ENCODE measurements at regions not wholly inside any gene's neighbourhood (a gene's known extent, or its start where the extent isn't known, plus 50 kb on each side); places are given as distances from the start of the nearest gene placed in this dataset.
"Not testable (repeated sequence)": the region's sequence is repeated elsewhere in the genome, so short reads cannot be mapped to it uniquely, and the experiment has no call there.

DNA sequence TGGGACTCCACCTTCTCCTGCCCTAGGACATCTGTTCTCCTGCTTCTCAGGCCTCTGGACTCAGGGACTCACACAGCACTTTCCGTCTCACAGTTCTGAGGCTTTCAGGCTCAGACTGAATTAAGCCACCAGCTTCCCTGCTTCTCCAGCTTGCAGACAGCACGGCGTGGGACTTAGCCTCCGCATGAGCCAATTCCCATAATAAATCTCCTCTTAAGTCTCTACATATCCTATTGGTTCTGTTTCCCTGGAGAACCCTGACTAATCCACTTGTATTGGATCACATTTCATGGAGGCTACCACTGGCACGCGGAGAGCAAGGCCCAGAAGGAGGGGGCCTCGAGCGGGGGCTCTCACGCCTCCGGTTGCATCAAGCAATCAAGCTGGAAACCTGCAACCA lies 1313.6 kb downstream of the TBC1D22A start:
- no peak for DNase-seq

DNA sequence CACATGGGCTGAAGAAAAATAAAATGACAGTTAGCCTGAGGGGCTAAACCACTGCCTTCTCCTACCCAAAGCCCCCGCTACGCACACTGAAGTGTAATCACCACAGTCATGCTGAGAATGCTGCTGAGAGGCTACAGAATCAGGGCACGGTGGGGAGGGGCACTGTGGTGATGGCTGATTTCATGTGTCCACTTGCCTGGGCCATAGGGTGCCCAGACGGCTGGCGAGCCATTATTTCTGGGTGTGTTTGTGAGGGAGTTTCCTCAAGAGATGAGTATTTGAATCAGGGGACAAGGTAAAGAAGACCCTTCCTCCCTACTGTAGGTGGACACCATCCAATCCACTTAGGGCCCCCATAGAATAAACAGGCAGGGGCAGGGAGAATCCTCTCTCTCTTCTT lies 1313.2 kb downstream of the TBC1D22A start:
- DNase-seq, result no peak

DNA sequence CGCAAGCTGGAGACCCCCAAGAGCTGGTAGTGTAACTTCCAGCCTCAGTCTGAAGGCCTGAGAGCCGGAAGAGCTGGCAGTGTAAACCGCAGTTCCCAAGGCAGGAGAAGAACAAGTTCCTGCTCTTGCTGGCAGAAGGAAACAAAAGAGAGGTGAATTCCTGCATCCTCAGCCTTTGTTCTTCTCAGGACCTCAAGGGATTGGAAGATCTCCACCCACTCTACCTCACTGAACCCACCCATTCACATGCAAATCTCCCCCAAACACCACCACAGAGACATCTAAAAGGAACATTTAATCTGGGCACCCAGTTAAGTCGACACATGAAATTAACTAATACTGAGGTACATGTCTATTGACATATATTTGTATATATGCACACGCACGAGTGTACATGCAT lies 1310.3 kb downstream of the TBC1D22A start:
- DNase-seq, result no peak

DNA sequence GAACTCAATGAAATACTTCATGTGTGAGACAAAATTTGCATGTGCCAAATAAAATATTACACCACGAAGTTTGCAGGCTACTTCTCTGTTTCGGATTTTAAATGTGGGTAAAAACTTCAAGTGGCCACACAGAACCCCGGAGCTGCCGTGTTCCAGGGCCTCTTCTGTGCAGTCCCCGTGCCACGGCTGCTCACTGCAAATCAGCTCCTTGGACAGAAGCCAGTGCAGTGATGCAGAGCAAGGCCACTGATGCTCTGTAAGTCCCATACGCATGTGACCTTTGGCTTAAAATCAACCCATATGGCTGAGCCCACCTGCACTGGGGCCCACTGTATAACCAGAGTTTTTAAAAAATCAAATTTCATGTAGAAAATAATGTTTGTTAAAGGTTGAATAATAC lies 1309.4 kb downstream of the TBC1D22A start:
- DNase-seq, result no peak

DNA sequence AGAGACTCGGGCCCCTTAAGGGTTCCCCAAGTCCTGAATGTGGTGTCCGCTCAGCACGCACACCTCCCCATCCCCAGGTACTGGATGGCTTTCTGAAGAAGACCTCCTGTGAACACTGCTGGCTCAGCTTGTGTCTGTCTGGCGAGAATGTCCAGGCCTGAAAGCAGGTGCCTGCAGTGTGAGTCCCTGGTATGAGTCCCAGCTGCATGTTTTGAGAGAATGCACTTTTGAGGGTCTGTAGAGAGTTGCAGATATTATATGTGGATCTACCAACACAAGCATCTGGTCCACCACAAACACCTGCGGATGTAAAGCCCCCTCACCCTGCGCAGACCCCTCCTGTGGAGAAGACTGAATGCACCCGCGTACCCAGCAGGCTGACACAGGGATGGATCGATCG lies 1308.9 kb downstream of the TBC1D22A start:
- no peak for DNase-seq

DNA sequence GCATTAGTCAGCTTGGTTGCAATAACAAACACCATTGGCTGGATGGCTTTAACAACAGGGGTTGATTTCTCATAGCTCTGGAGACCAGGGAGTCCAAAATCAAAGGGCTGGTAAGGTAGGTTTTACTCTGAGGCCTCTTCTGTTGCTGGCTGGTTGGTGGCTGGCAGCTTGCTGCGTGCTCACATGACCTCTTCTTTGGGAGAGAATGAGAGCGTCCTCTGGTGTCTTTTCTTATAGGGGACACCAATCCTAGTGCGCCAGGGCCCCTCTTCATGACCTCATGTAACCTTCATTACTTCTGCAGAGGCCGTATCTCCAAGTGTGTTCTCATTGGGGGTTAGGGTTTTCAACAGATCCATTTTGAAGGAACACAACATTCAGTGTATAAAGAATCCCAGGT lies 1308.3 kb downstream of the TBC1D22A start:
- no peak for DNase-seq

DNA sequence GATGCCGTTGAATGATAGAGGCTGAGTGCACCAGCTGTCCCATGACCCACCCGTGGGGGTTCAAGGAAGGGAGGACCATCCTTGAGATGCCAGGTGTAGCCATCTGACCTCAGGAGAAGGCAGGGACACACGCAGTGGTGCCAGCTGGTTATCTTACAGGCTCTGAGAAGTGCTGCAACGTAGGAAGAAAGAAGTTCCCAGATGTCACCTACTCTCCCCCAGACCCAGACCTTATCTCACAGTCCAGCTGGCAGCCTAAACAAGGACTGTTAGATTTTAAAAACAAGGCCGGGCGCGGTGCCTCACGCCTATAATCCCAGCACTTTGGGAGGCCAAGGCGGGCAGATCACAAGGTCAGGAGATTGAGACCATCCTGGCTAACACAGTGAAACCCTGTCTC lies 1307.6 kb downstream of the TBC1D22A start:
- no peak for DNase-seq

DNA sequence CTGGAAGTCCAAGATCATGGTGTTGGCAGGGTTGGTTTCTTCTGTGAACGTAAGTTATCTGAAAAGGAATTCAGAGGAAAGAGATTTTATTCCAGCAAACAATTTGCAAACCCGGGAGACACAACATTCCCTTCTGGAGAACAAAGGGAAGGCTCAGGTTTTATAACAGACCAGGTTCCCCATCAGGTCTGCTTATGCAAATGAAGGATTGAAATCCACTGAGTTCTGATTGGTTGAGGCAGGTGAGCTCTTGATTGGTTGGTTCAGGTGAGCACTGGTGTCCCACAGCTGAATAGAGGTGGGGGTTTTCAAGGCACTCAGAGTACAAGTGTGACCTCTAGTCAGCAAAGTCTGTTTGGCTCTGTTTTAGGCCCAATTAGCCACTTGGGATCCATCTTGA lies 1306.8 kb downstream of the TBC1D22A start:
- DNase-seq, result no peak

DNA sequence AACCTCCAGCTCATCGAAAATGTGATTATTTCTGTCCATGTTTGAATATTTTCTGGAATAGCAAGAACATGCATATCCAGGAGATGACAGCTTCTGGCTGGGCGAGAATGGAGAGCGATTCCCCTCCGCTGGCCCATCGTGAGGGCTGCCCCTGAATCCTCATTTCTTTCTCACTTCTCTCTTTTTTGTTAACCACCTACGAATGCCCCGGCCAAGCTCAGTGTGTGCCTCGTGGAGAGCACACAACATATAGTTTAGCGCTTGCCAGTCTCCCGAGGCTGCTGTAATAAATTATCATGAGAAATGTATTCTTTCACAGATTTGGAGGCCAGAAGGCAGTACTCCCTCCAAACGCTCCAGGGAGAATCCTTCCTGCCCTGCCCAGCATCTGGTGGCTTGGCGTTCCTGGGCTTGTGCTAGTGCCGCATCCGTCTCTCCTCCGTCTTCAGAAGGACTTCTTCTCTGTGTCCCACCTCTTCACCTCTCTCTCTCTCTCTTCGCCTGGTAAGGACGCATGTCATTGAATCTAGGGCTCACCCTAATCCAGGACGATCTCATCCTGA lies 1306.0 kb downstream of the TBC1D22A start:
- DNase-seq, result no peak

DNA sequence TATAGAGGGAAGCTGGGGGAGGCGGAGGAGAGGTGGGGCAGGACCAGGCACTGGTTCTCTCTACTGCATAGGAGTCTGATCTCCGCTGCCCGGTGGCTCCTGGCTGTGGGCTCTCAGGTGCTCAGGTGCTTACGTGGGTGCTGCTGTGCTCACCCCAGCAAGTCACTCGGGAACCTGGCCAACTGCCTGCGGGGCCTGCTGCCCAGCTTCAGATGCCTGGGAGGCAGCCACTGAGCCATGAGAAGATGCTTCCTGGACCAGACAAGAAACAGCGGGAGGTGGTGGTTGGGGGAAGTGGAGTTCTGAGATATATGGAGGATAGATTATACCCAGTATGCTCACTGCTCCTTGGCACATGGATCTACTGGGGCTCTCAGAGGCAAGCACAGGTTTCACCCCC lies 1303.4 kb downstream of the TBC1D22A start:
- no peak for DNase-seq

DNA sequence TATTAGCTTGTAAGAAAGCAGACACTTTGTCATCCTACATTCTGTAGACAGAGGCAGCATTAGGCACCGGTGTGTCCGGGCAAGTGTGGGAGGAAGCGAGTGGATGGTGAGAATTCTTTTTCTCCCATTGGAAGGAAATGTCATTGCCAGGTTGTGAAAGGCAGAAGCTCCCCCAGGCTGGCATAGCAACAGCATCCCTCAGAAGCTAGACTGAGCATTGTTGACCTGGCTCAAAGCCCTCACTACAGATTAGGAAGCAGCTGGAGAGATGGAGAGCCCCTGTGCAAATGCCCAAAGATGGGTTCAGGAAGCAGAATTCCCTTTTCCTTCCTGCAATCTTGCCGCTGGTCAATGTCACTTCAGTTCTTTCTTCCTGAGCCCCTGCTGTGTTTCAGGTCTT lies 1299.3 kb downstream of the TBC1D22A start:
- DNase-seq, result no peak

DNA sequence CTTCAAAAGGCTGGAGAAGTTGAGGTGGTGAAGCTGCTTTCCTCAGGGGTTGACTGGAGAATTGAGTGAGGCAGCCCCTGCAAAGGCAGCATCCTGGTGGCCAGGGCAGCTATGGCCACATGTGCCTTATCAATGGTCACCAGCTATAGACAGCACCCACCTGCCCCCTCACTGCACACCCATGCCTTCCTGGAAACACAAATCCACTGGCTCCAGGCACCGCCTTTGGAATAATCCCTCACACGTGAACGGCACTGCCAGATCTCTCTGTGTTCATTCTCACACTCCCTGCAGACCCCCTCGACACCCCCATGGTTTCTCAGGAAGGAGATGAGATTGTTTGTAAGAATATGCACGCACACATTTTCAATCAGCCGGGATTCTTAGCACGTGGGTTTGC lies 1297.8 kb downstream of the TBC1D22A start:
- DNase-seq, result no peak

DNA sequence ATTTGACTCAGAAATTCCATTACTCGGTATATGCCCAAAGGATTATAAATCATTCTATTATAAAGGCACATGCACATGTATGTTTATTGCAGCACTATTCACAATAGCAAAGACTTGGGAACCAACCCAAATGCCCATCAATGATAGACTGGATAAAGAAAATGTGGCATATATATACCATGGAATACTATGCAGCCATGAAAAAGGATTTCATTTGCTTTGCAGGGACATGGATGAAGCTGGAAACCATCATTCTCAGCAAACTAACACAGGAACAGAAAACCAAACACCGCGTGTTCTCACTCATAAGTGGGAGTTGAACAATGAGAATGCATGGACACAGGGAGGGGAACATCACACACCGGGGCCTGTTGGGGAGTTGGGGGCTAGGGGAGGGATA lies 1297.1 kb downstream of the TBC1D22A start:
- not testable (repeated sequence) for DNase-seq

DNA sequence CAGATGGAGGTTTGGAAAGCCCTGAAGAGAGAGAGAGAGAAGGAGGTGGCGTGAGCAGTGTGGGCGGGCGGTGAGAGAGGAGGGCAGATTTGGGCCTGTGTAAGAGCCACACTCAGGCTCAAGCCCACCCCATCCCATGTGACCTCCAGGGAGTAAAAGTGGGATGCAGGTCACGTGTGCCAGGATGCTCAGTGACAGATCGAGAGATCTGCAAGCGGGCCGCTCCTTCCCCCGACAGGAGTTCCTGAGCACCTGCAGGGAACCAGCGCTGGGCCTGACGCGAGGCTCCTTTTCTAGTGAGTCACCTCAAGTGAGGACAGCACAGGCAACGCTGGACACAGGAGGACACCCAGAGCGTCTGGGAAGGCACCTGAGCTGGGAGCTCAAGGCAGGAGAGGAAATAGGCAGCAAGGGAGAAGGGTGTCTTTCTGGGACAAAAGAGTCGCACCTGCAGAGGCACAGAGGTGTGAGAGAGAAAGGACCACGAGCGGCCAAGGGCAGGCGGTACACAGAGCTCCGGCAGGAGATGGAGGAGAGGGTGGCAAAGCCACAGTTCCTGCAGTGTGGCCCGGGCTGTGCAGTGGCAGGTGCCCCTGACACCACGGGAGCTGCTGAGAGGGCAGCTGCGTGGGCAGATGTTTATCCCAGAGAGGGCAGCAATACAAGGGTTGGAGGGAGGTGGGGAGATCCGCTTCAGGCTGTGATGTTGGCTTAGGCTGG lies 1294.8 kb downstream of the TBC1D22A start:
- DNase-seq, result no peak

DNA sequence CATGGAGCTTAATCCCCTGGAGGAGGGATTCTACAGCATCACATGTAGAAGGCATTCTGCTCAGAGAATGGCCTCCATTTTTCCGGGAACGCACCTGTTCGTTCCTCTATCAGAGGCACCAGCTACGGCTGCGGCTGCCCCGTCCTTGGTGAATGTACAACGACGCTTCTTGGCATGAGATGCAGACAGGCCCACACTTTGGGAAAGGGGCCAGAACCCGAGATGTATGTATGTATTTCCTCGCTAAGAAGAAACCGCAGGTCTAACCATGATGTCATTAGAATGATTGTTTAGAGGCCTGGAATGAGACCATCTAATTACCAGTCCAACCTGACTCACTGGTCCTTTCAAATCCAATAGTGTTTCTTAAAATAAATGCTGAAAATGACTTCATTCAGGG lies 1293.4 kb downstream of the TBC1D22A start:
- DNase-seq, result no peak

DNA sequence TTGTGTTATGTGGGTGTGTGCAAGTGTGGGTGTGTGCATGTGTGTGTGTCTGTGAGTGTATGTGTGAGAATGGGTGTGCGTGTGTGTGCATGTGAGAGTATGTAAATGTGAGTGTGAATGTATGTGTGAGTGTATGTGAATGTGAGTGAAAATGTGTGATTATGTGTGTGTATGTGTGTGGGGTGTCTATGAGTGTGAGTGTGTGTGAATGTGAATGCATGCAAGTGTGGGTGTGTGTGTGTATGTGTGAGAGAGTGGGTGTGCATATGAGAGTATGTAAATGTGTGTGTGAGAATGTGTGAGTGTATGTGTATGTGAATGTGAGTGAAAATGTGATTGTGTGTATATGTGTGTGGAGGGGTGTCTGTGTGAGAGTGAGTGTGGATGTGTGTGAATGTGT lies 1292.7 kb downstream of the TBC1D22A start:
- no peak for DNase-seq

DNA sequence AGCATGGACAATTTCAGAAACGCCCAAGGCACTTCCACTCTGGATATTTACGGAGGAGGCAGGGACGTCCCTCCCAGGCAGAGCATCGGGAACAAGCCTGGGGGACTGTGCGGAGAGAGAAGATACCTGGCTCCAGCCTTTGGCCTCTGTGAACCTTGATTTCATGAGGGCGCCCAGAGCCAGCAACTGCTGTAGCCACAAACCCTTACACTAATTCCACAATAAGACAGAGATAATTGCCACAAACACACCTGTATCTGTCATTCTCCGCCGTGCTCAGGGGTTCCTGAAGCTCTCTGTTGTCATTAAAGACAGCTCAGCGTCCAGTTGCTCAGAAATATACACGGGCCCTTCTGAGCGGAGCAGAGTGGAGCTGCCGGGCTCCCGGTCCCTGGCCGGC lies 1292.1 kb downstream of the TBC1D22A start:
- DNase-seq, result no peak

DNA sequence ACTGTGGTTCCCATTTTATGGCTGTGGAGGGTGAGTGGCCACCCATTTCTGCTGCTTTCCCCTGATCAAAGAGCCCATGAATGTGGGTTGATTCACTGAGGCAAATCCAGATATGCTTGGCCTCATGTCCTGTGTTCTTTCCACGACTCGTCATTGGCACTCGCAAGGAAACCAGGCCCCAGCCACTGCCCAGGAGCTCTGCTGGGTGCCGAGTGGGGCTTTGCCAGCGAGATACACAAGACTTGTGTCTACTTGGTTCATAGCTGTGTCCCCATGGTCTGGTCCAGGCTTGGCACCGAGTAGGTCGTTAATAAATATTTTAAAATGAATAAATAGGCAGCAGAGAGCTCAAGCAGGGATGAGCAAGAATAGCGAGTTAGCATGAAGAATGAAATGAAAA lies 1291.5 kb downstream of the TBC1D22A start:
- no peak for DNase-seq

DNA sequence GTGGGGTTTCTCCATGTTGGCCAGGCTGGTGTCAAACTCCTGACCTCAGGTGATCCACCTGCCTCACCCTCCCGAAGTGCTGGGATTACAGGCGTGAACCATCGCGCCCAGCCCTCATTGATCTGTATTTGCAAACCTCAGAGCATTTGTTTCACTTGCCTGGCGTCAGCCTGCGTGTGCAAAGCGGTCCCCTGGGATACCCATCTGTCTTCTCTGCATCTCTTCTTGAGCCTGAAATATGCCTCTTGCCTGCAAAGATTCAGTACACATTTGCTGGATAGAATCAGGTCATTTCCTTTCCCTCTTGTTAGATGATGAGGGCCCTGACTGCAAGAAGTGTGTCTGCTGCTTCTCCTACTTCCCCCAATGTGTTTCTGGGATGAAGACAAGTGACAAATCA lies 1291.0 kb downstream of the TBC1D22A start:
- DNase-seq, result no peak

DNA sequence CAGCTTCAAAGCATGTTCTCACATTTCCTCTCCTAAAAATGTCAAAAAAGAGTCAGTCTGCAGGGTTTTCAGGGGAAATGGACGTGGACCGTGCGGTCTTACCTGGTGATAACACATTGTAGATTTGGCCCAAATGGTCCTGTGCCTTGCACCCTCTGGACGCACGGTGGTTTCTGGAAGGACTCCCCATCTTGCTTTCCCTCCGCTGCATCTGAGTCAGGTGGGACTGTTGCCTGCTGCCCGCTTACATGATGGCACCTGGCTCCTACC lies 1290.1 kb downstream of the TBC1D22A start:
- DNase-seq, result no peak

DNA sequence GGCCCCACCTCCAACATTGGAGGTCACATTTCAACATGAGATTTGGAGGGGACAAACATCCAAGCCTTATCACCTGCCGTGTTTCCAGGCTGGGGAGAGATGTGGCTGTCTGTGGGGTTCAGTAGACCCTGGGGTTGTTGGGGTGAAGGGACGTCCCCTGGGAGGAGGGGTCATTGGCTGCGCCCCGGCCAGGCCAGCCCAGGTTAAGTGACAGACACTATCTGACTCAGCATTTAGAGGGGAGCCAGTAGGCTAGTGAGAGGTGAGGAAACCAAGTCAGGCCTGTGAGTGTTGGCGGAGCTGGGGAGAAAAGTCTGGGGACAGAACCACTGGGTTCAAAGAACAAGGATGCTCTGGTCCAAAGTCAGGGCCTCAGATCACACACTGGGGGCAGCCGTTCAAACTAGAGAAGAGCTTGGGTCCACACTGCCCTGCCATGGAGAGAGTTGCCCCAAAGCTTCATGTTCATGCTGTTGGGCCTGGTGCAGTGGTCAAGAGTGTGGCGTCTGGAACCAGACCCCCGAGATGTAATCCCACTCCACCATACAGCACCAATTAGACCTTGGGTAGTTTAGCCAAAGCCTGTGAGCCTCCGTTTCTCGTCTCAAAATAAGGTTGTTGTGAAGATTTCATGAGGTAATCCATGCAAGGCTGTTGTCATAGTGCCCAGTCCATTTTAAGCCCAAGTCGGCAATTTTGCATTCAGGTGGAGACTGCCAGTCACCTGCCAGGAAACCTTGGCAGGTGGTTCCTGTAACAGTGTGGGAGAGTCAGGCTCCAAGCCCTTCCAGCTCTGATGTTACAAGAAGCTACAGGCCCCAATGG lies 1289.6 kb downstream of the TBC1D22A start:
- no peak for DNase-seq

DNA sequence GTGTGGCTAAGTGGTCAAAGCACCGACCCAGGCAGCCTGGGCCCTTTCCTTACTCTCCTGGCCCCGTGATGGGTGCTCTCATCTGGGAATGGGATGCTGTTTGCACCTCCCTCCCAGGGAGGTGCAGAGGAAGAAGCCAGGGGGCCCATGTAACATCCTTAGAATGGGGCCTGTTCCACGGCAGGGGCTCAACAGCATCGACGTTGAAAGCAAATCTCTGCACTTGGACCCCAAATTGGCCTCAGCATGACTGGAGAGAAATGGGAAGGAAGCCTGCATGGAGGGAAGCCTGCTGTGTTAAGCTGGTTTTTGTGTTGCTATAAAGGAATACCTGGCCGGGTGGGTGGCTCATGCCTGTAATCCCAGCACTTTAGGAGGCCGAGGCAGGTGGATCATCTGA lies 1288.4 kb downstream of the TBC1D22A start:
- DNase-seq, result no peak

DNA sequence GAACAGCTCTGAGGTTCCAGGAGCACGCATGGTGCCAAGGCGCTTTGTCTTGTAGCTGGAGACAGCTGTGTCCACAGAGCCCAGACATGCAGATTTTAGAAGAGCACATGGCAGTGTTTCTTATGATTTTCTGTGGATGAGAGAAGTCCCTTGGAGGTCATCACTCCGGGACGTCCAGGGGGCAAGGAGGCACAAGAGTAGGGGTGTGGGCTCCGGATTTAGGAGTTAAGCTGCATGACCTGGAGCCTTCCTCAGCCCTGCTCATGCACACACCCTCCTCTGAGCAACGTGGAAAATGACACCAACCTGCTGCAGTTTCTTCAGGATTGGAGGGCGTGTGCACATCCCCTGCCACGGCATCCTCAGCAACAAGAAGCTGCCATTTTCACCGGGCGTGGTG lies 1286.7 kb downstream of the TBC1D22A start:
- DNase-seq, result no peak

DNA sequence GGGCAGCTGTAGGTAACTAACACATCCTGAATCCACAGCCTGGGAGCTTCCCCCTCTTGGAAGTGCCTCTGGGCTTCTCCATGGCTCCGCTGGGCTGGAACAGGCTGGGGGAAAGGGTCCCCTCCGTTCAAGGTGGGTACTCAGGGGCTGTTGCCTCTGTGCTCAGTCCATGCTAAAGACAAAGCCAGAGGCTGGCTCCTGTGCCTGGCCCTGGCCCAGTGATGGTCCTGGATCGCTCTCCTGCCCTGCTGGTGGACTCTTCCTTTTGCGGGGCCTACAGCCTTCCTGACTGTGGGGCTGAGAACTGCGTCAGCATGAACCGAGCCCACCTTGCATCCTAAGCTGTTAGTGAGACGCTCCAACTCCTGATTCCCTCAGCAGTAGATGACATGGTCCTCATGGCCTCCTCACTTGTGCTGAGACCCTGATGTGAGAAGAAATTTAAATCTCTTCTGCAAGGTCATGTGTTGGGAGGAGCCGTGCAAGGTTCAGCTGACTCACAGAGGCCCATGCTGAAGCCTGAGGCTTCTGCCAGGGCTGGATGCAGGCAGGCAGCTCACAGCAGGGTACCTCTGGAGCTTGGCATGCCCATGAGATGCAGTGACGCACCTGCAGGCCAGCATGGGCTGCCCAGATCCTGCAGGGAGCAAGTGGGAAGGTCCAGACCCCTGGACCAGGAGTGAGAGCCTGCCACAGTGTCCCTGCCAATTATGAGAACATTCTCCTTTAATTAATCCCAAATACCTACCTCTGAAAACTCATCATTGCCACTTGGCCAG lies 1285.5 kb downstream of the TBC1D22A start:
- no peak for DNase-seq
